ENCODE measurements at regions not wholly inside any gene's neighbourhood (a gene's known extent, or its start where the extent isn't known, plus 50 kb on each side); places are given as distances from the start of the nearest gene placed in this dataset.

DNA sequence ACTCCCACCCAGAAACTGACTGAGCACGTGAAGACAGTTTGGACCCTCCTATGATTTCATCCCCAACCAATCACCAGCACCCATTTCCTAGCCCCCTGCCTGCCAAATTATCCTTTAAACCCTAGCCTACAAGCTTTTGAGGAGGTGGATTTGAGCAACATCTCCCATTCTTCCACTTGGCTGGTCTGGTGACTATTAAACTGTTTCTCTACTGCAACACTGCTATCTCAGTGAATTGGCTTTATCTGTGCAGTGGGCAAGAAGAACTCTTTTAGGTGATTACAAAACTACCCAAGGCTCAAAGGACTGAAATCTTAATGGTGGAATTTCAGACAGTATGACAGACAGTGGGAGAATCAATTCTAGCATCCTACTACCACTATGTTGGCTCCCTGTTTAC lies 57.6 kb downstream of the FOXB1 start:
- no CpG with 5 or more reads among the region's 1 CpG for WGBS (ENCODE audit: extremely low coverage, insufficient read length, low lambda C conversion rate)
- H3K9me3 Mint-ChIP-seq = peaks cover 13 to 18% of the 10 kb centered on the region in 2 experiments
- H3K4me1 ChIP-seq (ENCODE audit: insufficient read depth, low read length) = 0 out of 2 replicates have a peak, but pooled peaks cover 2% of the 10 kb centered on the region

More for the DNA sequence above, 57.6 kb downstream of the FOXB1 start:
- no peaks in the 10 kb centered on the region for H3K23me2 ChIP-seq (ENCODE audit: insufficient read length, low read depth, low read length, poor library complexity, severe bottlenecking)
- H3K27me3 Mint-ChIP-seq (ENCODE audit: low read depth) = peaks cover 3% of the 10 kb centered on the region
- TF ChIP-seq, protein P1, sequence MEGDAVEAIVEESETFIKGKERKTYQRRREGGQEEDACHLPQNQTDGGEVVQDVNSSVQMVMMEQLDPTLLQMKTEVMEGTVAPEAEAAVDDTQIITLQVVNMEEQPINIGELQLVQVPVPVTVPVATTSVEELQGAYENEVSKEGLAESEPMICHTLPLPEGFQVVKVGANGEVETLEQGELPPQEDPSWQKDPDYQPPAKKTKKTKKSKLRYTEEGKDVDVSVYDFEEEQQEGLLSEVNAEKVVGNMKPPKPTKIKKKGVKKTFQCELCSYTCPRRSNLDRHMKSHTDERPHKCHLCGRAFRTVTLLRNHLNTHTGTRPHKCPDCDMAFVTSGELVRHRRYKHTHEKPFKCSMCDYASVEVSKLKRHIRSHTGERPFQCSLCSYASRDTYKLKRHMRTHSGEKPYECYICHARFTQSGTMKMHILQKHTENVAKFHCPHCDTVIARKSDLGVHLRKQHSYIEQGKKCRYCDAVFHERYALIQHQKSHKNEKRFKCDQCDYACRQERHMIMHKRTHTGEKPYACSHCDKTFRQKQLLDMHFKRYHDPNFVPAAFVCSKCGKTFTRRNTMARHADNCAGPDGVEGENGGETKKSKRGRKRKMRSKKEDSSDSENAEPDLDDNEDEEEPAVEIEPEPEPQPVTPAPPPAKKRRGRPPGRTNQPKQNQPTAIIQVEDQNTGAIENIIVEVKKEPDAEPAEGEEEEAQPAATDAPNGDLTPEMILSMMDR (conservative IDR thresholded peaks at IDR 0.05) = no peak
- H2BK12ac ChIP-seq (ENCODE audit: insufficient read length, low read depth, low read length) = no peak overlapping the region
- no peak overlapping the region for H3K4ac ChIP-seq (ENCODE audit: low read depth, low read length)
- no peaks in the 10 kb centered on the region for H3K27me3 ChIP-seq (ENCODE audit: insufficient read depth, low read length)
- peaks cover 6 to 16% (median 12%) of the 10 kb centered on the region in 3 experiments for H3K36me3 Mint-ChIP-seq (ENCODE audit: insufficient read depth in 1 of 3, low read depth in 3 of 3)
- no peak overlapping the region for H3K4me3 Mint-ChIP-seq
- no peak overlapping the region for H4K5ac ChIP-seq (ENCODE audit: insufficient read length, low read depth, low read length)
- H3K27ac ChIP-seq (ENCODE audit: insufficient read length, low read depth, low read length) = no peak overlapping the region
- no peak overlapping the region for H4K91ac ChIP-seq (ENCODE audit: insufficient read length, low read depth, low read length)
- H3K79me1 ChIP-seq (ENCODE audit: insufficient read depth, low read depth, low read length, poor library complexity, severe bottlenecking) = no peaks in the 10 kb centered on the region
- H2BK20ac ChIP-seq (ENCODE audit: low read depth, low read length, poor library complexity, severe bottlenecking) = no peak overlapping the region
- H3K23ac ChIP-seq (ENCODE audit: insufficient read length, low read depth, low read length) = no peak overlapping the region
- peaks cover 13 to 16% of the 10 kb centered on the region in 2 experiments for H3K4me1 Mint-ChIP-seq
- no peak for DNase-seq
- H3K56ac ChIP-seq (ENCODE audit: insufficient read length, low read depth, low read length) = no peak overlapping the region
- H3K18ac ChIP-seq (ENCODE audit: insufficient read length, low read depth, low read length) = no peak overlapping the region
- H3K9ac ChIP-seq (ENCODE audit: extremely low read depth, insufficient read length, low read length) = no peak overlapping the region
- H2AFZ ChIP-seq (ENCODE audit: low read length) = no peak overlapping the region
- no peak overlapping the region for H3K27ac Mint-ChIP-seq
- no peak overlapping the region for H3T11ph ChIP-seq (ENCODE audit: low read length)
- H2BK15ac ChIP-seq (ENCODE audit: low read depth, low read length) = no peak overlapping the region
- no peak overlapping the region for H2AK5ac ChIP-seq (ENCODE audit: insufficient read length, low read length)
- H4K20me1 ChIP-seq (ENCODE audit: control insufficient read depth, insufficient read depth, insufficient read length) = no peaks in the 10 kb centered on the region
- H3K4me2 ChIP-seq (ENCODE audit: insufficient read depth, insufficient read length, low read length) = no peak overlapping the region
- H3K9me3 ChIP-seq (ENCODE audit: control insufficient read depth, low read depth, low read length) = peaks cover 5% of the 10 kb centered on the region
- H3K14ac ChIP-seq (ENCODE audit: insufficient read depth, low read length) = no peak overlapping the region
- no peak overlapping the region for H2BK5ac ChIP-seq (ENCODE audit: insufficient read length, low read length)
- no peak overlapping the region for H4K8ac ChIP-seq (replicated peaks; ENCODE audit: insufficient read length, low read depth, low read length)
- H2BK120ac ChIP-seq (ENCODE audit: low read depth, low read length, poor library complexity, severe bottlenecking) = no peak overlapping the region
- no peaks in the 10 kb centered on the region for H3K79me2 ChIP-seq (ENCODE audit: insufficient read depth, low read length)

Measured in H9 (cell line).